ENCODE measurements at regions not wholly inside any gene's neighbourhood (a gene's known extent, or its start where the extent isn't known, plus 50 kb on each side); places are given as distances from the start of the nearest gene placed in this dataset.

DNA sequence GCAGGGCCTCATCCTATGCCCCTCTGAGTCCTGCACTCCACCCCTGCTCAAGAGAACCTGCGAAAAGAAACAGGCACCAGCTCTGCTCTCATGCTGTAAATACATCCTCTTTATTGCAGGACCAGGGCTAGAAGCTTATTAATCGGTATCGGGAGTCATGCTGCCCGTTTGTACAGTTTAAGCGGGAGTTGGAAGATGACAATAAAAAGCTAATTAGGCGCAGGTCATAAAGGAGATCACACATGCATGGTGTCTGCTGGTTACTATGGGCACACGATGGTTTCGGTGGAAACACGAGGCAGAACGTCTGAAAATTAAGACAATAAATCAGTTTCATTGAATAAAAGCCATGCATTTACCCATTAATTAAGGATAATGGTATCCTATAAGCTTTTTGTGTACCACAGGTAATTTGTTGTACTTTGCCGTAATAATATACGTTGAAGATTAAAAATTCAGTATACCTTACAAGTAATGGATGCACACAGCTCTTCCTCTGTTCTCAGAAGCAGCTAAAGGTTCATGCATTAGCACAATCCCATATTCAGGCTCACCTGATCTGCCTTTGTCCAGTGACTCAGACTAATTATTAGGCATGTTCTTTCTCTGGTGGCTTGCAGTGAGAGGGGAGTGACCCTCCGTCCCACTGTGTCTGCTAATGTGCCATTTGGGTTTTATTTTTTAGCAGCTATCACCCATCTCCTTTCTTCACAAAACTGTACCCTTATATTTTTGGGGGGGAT is 406.0 kb downstream of the TSHZ3 start:
- TF ChIP-seq GATA3 (IDR thresholded peaks at IDR 0.05; ENCODE audit: low read depth, low read length) (no peak), GATA2 (IDR thresholded peaks at IDR 0.05; ENCODE audit: low read depth, low read length) (no peak)
